ENCODE measurements at regions not wholly inside any gene's neighbourhood (a gene's known extent, or its start where the extent isn't known, plus 50 kb on each side); places are given as distances from the start of the nearest gene placed in this dataset.

DNA sequence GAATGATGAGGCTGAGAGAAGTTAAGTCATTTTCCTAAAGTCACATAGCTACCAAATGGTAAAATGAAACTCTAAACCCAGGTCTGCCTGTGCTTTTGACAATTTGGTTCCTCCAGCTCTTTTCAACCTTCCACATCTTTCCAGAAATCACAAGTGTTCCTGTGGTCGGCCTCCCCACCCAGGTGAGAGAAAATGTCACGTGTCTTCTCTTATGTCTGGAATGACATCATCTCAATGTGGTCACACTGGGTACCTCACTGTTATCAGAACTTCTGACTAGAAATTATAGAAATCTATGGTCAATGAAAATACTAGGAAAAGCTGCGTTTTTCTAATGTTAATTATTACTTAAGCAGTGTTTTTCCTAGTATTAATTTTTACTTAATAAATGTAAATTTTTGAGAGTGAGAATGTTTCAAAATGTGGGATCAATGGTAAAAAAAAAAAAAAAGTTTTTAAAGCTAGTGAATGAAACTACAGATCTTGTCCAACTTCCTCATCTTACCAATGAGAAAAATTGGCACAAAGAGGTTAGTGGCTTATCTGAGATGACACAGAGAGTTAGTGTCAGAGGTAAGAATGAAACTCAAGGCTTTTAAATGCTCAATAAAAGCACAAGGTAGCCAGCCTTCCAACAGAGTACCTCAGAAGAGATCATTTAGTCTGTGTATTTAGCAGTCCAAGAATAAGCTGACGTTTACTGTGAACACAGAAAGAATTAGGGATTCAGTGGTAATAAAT, 228.7 kb upstream of the NR4A3 start:
- no peak for DNase-seq

GRCh38 chr9:99593610-99594009, 228.1 kb upstream of the NR4A3 start:
- no peak for DNase-seq

- DNase-seq, result no peak
These were observed 227.5 kb upstream of the NR4A3 start for GRCh38 chr9:99594056-99594780.

DNA sequence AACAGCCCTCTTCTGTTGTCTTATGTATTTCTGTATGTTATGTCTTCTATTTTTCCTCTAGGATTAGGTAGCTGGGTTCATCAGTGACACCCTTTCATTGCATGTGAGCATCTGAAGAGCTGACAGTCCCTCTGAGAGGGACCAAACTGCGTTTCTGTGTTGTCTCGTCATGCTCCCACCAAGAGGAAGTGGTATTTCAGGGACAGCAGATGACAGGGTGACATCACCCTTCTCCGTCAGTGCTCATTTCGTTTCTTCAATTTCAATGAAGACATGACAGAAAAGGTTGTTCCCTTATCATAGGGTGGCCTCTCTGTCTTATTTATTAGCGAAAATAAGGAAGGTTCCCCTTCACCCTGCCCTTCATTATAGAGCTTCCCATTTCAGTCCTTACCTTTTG, 225.9 kb upstream of the NR4A3 start:
- no peak for DNase-seq

- DNase-seq, result no peak
These were observed 220.0 kb upstream of the NR4A3 start for GRCh38 chr9:99601571-99602111.

- no peak for DNase-seq
These were observed 218.8 kb upstream of the NR4A3 start for GRCh38 chr9:99602854-99603253.

DNA sequence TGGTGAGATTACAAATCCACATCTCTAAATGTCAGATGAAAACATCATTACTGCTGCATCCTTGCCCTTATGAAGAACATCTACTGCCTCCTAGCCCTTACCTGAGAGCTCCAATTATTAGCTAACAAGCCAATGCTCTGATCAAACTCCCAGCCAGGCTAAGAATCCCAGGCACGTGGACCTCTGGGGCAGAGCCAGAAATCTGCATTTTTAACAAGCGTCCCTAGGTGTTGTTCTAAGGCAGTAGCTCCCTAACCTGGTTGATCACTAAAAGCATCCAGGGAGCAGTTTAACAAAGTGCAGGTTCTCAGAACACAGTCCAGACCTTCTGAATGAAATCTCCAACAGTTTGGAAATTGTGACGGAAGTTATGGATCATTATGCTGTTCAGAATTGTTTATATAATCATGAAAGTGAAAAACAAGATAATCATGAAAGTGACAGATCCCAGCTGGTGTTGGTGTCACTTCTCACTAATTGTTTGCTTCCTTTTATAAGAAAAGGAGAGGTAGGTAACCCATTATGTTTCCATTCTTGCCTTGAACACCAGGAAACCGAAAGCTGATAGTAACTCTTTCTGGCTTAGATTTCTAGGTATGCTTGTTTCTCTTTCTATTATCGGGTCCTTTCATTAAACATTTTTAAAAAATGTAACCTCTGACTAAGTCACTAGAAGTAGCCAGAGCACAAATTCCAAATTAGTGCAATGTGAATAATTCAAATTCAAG, 216.5 kb upstream of the NR4A3 start:
- DNase-seq, result no peak

- DNase-seq, result no peak
These were observed 215.4 kb upstream of the NR4A3 start for GRCh38 chr9:99606296-99606695.

GRCh38 chr9:99606957-99607356, 214.7 kb upstream of the NR4A3 start:
- no peak for DNase-seq

GRCh38 chr9:99607842-99608448, 213.7 kb upstream of the NR4A3 start:
- DNase-seq, result no peak

- DNase-seq, result no peak
These were observed 207.3 kb upstream of the NR4A3 start for GRCh38 chr9:99614341-99614740.

- no peak for DNase-seq
These were observed 200.6 kb upstream of the NR4A3 start for GRCh38 chr9:99621040-99621439.

DNA sequence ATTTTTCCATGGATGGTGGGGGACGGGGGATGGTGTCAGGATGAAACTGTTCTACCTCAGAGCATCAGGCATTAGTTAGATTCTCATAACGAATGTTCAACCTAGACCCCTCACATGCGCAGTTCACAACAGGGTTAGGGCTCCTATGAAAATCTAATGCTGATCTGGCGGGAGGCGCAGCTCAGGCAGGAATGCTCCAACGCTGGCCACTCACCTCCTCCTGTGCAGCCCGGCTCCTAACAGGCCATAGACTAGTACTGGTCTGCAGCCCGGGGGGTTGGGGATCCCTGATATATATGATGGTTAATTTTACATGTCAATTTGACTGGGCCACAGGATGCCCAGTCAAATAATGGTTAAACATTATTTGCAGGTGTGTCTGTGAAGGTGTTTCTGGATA, 199.0 kb upstream of the NR4A3 start:
- no peak for DNase-seq

- no peak for DNase-seq
These were observed 197.8 kb upstream of the NR4A3 start for GRCh38 chr9:99623780-99624364.

DNA sequence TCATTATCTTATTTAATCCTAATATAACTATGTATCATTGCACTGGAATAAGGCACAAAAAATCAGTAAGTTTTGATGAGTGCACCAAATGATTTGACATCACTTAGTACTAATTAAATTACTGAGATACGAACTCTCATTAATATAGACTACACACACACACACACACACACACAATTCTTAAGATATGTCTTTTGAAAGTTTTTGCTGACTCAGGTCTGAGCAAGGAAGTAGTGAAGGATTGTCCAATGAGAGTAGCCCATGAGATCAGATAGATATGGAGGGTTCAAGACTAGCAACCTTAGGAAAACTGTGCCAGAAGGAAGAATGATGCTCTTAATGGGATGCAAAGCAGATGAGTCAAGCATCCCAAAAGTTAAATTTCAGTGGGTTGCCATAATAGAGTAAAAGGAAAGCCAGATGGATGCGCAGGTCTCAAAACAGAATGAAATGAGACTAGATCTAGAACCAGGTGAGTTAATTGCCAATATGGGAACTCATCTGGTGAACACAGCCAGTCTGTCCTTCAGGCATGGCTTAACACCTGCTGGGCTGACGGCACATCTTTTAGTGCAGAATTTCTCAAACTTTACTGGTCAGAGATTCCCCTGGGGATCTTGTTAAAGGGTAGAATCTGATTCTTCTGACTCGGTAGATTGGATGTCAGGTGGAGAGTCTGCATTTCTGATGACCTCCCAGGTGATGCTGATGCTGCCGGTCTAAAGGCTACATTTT, 197.0 kb upstream of the NR4A3 start:
- DNase-seq, result no peak

DNA sequence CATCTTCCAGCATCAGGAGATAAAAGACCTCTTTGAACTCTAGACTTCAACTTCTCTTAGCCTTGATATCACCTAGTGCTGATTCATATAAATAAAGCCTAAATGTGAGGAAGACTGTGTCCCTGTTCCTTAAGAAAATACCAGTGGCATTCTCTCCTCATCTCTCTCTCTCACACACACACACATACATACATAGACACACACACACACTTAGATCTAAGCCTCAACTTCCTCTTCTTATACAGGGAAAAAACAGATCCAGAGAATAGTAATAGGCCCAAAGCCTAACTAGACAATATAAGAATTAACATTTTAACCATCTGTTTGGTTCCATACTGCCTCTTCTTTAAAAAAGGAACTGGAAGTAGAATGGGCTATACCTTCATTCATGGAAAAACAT, 195.3 kb upstream of the NR4A3 start:
- no peak for DNase-seq

- DNase-seq, result no peak
These were observed 193.4 kb upstream of the NR4A3 start for GRCh38 chr9:99628285-99628684.

DNA sequence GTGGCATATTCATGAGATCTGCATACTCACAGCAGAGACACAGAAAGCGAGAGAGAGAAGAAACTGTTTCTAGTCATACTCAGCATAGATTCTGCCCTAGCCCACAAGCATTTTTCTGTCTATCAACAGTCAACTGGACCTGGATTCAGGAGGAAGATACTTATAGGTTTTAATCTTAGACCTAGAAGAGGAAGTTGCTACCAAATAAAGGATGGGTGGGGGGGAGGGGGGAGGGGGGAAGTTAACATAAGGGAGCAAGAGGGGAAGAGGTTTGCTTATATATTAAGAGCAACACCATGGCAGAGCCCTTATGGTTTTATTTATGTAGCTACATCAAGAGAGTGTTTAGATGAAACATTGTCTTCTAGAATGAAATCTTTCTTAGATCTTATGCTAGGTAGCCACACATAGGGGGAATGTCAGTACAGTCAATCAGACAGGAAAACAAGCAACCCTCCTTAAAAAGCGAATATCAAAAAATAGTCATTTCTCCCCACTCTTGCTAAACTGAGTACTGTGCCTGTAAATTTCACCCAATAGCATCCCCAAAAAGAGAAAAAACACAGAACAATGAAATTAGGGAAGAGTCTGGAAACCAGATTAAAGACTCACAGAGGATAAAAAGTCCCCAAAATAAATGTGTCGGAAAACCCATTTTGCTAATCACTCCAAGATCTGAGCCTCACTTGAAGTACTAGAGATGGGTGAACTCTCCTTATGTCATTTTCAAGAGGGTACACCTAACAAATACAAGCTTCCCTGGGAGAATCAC, 192.7 kb upstream of the NR4A3 start:
- DNase-seq, result no peak

DNA sequence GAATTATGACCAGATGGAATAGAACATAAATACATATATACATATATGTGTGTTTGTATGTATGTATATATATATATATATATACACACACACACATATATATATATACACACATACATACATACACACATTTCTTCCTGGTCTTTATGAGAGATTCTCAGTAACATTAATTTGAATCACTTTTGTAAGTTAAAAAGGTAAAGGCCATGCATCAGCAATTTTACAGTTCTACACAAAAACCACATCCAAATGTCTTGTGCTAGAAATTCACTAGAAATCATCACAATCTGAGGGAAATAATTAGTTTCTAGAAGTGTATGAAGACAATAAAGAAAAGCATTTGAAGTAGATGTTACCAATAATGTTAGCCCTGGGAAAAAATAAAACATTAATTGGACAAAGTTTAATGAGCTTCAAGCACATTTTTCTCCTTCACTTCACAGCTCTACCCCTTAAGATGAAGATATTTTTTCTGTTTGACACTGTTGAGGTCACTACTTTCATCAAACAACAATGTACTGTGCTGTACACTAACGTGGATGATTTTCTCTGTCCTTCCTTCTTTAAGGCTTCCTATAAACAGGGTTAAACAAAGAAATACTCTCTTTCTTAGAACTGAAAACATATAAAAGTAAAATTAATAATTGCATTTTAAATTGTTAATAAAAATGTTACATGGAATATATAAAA, 189.2 kb upstream of the NR4A3 start:
- DNase-seq, result no peak

DNA sequence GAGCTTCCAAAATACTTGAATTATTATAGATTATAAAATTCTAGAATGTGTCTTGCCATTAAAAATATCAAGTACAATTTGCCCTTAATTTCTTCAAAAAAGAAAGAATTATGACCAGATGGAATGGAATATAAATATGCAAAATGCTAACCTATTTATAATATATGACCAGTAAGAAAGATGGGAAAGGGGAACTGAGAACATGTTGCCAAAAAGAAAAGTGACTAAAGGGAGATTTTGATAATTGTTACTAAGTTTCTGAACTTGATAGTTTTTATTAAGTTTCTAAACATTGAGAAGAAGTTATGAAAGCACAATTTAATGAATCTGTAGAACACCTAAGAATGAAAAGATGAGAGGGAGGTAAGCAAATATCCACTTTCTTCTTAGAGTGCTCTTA, 188.4 kb upstream of the NR4A3 start:
- DNase-seq, result no peak

- DNase-seq, result no peak
These were observed 187.5 kb upstream of the NR4A3 start for GRCh38 chr9:99634186-99634585.
